ENCODE measurements at regions not wholly inside any gene's neighbourhood (a gene's known extent, or its start where the extent isn't known, plus 50 kb on each side); places are given as distances from the start of the nearest gene placed in this dataset.

- H3K4me3 ChIP-seq (ENCODE audit: low read depth, low read length) = no peak overlapping the region
- no peak for TF ChIP-seq CTCF (IDR thresholded peaks at IDR 0.05; ENCODE audit: borderline replicate concordance, insufficient read depth, low read depth, low read length)
These were observed 62.7 kb downstream of the NPTX2 start for GRCh38 chr7:98679741-98680140.

GRCh38 chr7:98681511-98681910 is 64.4 kb downstream of the NPTX2 start:
- H3K4me3 ChIP-seq (ENCODE audit: low read depth, low read length) = no peak overlapping the region
- TF ChIP-seq CTCF (IDR thresholded peaks at IDR 0.05; ENCODE audit: borderline replicate concordance, insufficient read depth, low read depth, low read length) = no peak

GRCh38 chr7:98681951-98682350 is 64.9 kb downstream of the NPTX2 start:
- H3K4me3 ChIP-seq (ENCODE audit: low read depth, low read length) = no peak overlapping the region
- no peak for TF ChIP-seq CTCF (IDR thresholded peaks at IDR 0.05; ENCODE audit: borderline replicate concordance, insufficient read depth, low read depth, low read length)

- no peak overlapping the region for H3K4me3 ChIP-seq (ENCODE audit: low read depth, low read length)
- no peak for TF ChIP-seq CTCF (IDR thresholded peaks at IDR 0.05; ENCODE audit: borderline replicate concordance, insufficient read depth, low read depth, low read length)
These were observed 66.4 kb downstream of the NPTX2 start for GRCh38 chr7:98683514-98683913.

- TF ChIP-seq CTCF (IDR thresholded peaks at IDR 0.05; ENCODE audit: borderline replicate concordance, insufficient read depth, low read depth, low read length) = no peak
- no peak overlapping the region for H3K4me3 ChIP-seq (ENCODE audit: low read depth, low read length)
These were observed 68.5 kb downstream of the NPTX2 start for GRCh38 chr7:98685541-98685940.

- no peak overlapping the region for H3K4me3 ChIP-seq (ENCODE audit: low read depth, low read length)
- TF ChIP-seq CTCF (IDR thresholded peaks at IDR 0.05; ENCODE audit: borderline replicate concordance, insufficient read depth, low read depth, low read length) = no peak
These were observed 69.5 kb downstream of the NPTX2 start for GRCh38 chr7:98686466-98687080.

GRCh38 chr7:98687111-98687751 is 70.1 kb downstream of the NPTX2 start:
- H3K4me3 ChIP-seq (ENCODE audit: low read depth, low read length) = no peak overlapping the region

More at GRCh38 chr7:98687111-98687751, 70.1 kb downstream of the NPTX2 start:
- no peak for TF ChIP-seq CTCF (IDR thresholded peaks at IDR 0.05; ENCODE audit: borderline replicate concordance, insufficient read depth, low read depth, low read length)

Measured in GM12875 (cell line).